Retinal pigment epithelial cell (primary cell): ENCODE measurements at regions not wholly inside any gene's neighbourhood (a gene's known extent, or its start where the extent isn't known, plus 50 kb on each side); places are given as distances from the start of the nearest gene placed in this dataset.

Experiments
- DNase-seq: peaks from one replicate; pipeline ENCODE4 v3.0.0-alpha.2; 2010; ENCODE audit warnings: low read depth
- H3K4me3 ChIP-seq: 2 replicates; pipeline ENCODE4 v1.5.1; 2011; ENCODE audit warnings: mild to moderate bottlenecking, low read length, control low read depth, moderate library complexity
- TF ChIP-seq, protein P1 (sequence below): conservative IDR thresholded peaks from 2 replicates; pipeline ENCODE4 v1.5.1; 2011; ENCODE audit warnings: low read depth, low read length, control low read depth, inconsistent platforms

DNA sequence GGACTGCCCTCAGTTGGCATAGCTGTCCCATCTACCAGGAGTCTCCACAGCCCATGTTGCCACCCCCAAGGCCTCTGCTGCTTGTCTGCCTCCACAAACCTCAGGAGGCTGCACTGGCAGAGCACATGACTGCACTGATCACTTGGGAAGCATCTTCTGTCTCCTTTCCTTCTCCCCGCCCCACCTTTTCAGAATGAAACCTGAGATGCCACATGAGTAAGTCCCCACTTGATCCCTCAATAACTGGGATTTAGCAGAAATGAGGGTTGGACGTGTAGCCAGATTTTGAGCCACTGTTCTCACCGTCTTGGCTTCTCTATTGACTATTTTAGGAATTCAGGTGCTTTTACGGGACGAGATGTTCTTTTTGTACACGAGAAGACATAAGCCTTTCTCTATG is 328.4 kb downstream of the CDC5L start:
- no peak for DNase-seq
- TF ChIP-seq, protein P1, sequence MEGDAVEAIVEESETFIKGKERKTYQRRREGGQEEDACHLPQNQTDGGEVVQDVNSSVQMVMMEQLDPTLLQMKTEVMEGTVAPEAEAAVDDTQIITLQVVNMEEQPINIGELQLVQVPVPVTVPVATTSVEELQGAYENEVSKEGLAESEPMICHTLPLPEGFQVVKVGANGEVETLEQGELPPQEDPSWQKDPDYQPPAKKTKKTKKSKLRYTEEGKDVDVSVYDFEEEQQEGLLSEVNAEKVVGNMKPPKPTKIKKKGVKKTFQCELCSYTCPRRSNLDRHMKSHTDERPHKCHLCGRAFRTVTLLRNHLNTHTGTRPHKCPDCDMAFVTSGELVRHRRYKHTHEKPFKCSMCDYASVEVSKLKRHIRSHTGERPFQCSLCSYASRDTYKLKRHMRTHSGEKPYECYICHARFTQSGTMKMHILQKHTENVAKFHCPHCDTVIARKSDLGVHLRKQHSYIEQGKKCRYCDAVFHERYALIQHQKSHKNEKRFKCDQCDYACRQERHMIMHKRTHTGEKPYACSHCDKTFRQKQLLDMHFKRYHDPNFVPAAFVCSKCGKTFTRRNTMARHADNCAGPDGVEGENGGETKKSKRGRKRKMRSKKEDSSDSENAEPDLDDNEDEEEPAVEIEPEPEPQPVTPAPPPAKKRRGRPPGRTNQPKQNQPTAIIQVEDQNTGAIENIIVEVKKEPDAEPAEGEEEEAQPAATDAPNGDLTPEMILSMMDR: no peak
- H3K4me3 ChIP-seq: no peak overlapping the region

DNA sequence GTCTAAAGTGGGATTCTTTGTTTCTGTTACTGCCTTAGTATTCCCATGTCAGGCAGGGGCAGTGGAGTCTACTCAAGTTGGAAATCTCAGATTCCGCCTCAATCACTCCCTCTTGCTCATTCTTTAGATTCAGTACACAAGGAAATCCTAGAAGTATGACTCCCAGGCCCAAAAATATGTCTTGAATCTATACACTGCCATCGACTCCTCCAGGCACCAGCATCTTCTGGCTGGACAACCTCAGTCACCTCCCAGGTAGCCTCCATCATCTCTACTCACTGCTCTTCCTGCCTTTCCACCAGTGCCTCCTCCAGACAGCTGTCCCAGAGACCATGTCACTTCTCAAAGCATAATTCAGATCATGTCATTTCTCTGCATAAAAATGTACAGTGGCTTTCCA is 329.9 kb downstream of the CDC5L start:
- TF ChIP-seq, protein P1: no peak

DNA sequence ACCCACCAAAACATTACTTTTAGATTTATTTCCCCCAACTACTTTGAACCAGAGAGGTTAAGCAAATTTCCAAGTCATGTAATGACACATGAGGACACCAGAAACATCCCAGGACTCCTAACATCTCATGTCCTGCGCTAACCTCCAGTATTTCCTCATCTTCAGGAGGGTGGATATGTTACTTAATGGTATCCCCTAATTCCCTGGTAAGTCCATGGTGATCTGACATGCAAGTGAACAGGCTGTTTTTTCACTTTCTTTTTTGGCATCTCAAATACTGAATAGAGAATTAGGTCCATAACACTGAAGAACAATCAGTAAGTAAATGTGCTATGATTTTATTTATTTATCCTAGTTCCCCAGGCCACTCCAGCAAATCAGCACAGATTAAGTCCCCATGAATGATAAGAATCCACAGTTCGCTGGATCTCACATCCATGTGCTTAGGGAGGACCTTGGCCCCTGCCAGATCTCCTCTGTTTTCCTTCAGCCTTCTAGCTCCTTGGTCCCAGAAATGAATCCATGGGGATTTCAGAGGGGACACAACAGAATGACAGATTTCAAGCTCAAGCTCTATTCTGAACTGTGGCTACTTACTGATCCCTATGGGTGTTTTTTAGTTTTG is 334.6 kb downstream of the CDC5L start:
- DNase-seq: no peak
- H3K4me3 ChIP-seq: no peak overlapping the region
- TF ChIP-seq, protein P1: no peak

More for the DNA sequence above, 329.9 kb downstream of the CDC5L start:
- H3K4me3 ChIP-seq: no peak overlapping the region
- DNase-seq: no peak

DNA sequence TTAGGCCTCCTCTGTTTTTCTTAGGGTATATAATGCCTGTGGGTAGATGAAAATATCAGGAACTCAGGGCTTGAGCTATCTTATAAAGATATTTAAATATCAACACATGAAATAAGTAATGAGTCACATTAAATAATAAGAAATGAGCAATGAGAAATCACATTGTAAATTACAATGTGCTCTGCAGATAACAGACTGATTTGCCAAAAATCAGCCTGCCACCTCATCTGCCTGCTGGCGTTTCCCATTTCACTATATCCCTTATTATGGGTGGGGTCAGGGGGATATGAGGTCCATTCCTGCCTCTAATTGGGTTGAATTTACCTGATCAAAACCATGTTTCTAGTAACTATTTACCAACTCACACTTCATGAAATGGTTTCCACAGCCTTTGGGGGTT is 335.2 kb downstream of the CDC5L start:
- no peak for DNase-seq
- no peak overlapping the region for H3K4me3 ChIP-seq
- TF ChIP-seq, protein P1: no peak

DNA sequence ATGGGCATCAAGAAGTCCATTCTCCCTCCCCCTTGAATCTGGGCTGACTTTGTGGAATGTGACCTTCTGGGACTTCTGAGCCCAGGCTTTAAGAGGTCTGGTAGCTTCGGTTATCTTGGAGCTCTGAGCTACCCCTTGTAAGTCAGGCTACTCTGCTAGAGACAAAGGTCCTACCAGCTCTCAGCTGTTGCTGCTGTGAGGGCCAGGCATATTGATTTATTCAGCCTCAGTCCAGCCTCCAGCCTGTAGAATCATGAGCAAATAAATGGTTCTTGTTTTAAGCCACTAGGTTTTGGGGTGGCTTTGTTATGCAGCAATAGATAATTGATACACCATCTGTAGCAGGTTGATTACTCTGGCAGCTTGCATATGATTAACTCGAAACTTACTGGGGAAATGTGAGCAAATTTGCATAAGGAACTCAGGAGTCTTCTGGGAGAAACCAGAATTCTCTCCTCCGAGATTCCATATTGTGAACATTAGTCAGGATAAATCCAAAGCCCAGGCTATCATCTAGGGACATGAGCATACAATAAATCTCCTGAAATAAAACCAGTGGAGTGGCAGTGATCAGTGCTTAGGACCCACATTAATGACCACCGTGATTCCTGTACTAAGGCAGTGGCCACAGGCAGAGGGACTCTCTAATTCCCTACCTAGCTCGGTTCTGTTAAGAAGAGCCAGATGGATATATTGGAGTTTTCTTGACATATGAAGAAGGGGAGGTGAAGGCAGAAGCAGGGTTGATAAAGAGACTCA is 336.1 kb downstream of the CDC5L start:
- TF ChIP-seq, protein P1: no peak
- no peak for DNase-seq

DNA sequence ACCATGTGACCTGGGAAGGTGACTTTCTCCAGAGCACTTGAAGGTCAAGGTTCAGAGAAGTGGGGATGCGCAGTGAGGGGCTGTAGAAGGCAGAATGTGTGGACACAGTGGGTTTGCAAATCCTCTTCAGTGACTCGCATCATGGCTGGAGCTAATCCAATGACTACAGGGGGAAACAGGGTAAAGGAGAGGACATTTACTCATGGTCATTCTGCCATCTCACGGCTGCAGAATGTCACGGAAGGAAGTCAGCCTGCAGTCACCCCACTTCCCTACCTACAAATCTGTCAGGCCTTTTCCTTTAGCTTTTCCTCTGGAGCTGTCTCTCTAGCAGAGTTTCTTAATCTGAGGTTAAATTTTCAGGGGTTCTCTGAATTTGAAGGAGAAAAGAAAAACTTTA is 337.6 kb downstream of the CDC5L start:
- H3K4me3 ChIP-seq: no peak overlapping the region
- no peak for DNase-seq
- TF ChIP-seq, protein P1: no peak

More for the DNA sequence above, 336.1 kb downstream of the CDC5L start:
- no peak overlapping the region for H3K4me3 ChIP-seq
